PFSK-1 (cell line): ENCODE measurements at regions not wholly inside any gene's neighbourhood (a gene's known extent, or its start where the extent isn't known, plus 50 kb on each side); places are given as distances from the start of the nearest gene placed in this dataset.

Experiments
- FOXP2 ChIP-seq: optimal IDR thresholded peaks from 2 replicates; pipeline ENCODE3; 2011; ENCODE audit warnings: borderline replicate concordance, control low read depth, inconsistent platforms; ENCODE audit not compliant: insufficient read depth; ENCODE audit errors: extremely low read length, extremely low read depth
- POLR2AphosphoS5 ChIP-seq: IDR thresholded peaks from 2 replicates; pipeline ENCODE4 v1.6.1; 2012; ENCODE audit warnings: low read depth, mild to moderate bottlenecking, control low read depth, low read length, moderate library complexity
- SIN3A ChIP-seq: IDR thresholded peaks from 2 replicates; pipeline ENCODE4 v1.6.1; 2012; ENCODE audit warnings: mild to moderate bottlenecking, low read length, moderate library complexity, borderline replicate concordance; ENCODE audit not compliant: insufficient read depth
- TAF1 ChIP-seq: IDR thresholded peaks from 2 replicates; pipeline ENCODE4 v1.6.1; 2012; ENCODE audit warnings: low read length, control low read depth, borderline replicate concordance; ENCODE audit not compliant: insufficient read depth
- TF ChIP-seq, protein P1 (sequence below), 2 experiments: IDR thresholded peaks; 2 replicates each; pipeline versions ENCODE4 v1.6.1 to v1.8.0; 2011 to 2012; ENCODE audit warnings: low read depth in 2 of 2, low read length in 2 of 2, control low read depth in 1 of 2, inconsistent platforms in 1 of 2, mild to moderate bottlenecking in 1 of 2, moderate library complexity in 1 of 2; ENCODE audit not compliant: insufficient read depth in 1 of 2

DNA sequence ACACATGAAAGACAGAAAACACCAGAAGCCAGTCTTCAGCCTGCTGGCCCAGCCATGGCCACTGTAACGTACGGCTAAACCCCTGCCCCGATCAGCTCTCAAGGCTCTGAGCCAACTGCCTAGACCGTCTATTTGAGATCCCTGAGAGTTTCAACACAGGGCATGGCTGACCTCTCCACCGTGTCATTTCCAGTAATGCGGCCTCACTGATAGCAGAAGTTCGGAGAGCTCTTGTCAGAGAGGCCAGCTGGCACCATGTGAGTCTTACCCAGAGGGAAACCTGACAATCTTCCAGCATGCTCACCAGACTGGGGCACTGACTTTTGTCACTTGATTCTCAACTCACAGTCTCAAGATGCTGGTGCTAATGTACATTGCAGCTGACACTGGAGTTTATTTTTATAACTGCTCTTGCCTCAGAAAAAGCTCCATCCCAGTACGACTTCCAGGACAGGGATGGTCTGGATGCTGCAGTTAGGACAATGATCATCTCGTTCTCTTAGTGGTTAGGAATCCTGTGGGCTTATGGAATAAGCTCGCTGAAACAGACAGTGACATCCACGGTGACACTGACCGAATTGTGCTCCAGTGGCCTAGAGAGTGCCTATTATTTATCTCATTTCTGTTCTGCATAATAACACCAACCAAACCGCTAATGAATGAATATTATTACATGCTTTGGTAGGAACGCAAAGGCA, 372.7 kb downstream of the ICE1 start:
- TF ChIP-seq FOXP2 (no peak), TAF1 (no peak), SIN3A (no peak), POLR2AphosphoS5 (no peak)
- TF ChIP-seq, protein P1, sequence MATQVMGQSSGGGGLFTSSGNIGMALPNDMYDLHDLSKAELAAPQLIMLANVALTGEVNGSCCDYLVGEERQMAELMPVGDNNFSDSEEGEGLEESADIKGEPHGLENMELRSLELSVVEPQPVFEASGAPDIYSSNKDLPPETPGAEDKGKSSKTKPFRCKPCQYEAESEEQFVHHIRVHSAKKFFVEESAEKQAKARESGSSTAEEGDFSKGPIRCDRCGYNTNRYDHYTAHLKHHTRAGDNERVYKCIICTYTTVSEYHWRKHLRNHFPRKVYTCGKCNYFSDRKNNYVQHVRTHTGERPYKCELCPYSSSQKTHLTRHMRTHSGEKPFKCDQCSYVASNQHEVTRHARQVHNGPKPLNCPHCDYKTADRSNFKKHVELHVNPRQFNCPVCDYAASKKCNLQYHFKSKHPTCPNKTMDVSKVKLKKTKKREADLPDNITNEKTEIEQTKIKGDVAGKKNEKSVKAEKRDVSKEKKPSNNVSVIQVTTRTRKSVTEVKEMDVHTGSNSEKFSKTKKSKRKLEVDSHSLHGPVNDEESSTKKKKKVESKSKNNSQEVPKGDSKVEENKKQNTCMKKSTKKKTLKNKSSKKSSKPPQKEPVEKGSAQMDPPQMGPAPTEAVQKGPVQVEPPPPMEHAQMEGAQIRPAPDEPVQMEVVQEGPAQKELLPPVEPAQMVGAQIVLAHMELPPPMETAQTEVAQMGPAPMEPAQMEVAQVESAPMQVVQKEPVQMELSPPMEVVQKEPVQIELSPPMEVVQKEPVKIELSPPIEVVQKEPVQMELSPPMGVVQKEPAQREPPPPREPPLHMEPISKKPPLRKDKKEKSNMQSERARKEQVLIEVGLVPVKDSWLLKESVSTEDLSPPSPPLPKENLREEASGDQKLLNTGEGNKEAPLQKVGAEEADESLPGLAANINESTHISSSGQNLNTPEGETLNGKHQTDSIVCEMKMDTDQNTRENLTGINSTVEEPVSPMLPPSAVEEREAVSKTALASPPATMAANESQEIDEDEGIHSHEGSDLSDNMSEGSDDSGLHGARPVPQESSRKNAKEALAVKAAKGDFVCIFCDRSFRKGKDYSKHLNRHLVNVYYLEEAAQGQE (IDR thresholded peaks at IDR 0.05; ENCODE audit: insufficient read depth in 1 of 2, low read depth in 2 of 2, low read length in 2 of 2), result no peak
